ENCODE measurements at regions not wholly inside any gene's neighbourhood (a gene's known extent, or its start where the extent isn't known, plus 50 kb on each side); places are given as distances from the start of the nearest gene placed in this dataset.
"Not testable (repeated sequence)": the region's sequence is repeated elsewhere in the genome, so short reads cannot be mapped to it uniquely, and the experiment has no call there.

- H3K4me3 ChIP-seq (ENCODE audit: low read length): no peak overlapping the region
- no peak for DNase-seq (ENCODE audit: low read depth, low spot score)
These were observed 105.7 kb upstream of the GATA6 start for GRCh38 chr18:22063672-22064071.

- DNase-seq (ENCODE audit: low read depth, low spot score): no peak
- no peak overlapping the region for H3K4me3 ChIP-seq (ENCODE audit: low read length)
These were observed 104.8 kb upstream of the GATA6 start for GRCh38 chr18:22064581-22064980.

- no peak overlapping the region for H3K4me3 ChIP-seq (ENCODE audit: low read length)
- no peak for DNase-seq (ENCODE audit: low read depth, low spot score)
These were observed 104.1 kb upstream of the GATA6 start for GRCh38 chr18:22065311-22065710.

GRCh38 chr18:22066083-22066485 is 103.3 kb upstream of the GATA6 start:
- no peak for DNase-seq (ENCODE audit: low read depth, low spot score)
- no peak overlapping the region for H3K4me3 ChIP-seq (ENCODE audit: low read length)

GRCh38 chr18:22067109-22067508 is 102.3 kb upstream of the GATA6 start:
- no peak for DNase-seq (ENCODE audit: low read depth, low spot score)

GRCh38 chr18:22067682-22068081 is 101.7 kb upstream of the GATA6 start:
- no peak overlapping the region for H3K4me3 ChIP-seq (ENCODE audit: low read length)
- DNase-seq (ENCODE audit: low read depth, low spot score): no peak

More at GRCh38 chr18:22067109-22067508, 102.3 kb upstream of the GATA6 start:
- no peak overlapping the region for H3K4me3 ChIP-seq (ENCODE audit: low read length)

GRCh38 chr18:22068784-22069183 is 100.6 kb upstream of the GATA6 start:
- DNase-seq (ENCODE audit: low read depth, low spot score); H3K4me3 ChIP-seq (ENCODE audit: low read length): not testable (repeated sequence)

- no peak for DNase-seq (ENCODE audit: low read depth, low spot score)
- H3K4me3 ChIP-seq (ENCODE audit: low read length): no peak overlapping the region
These were observed 99.5 kb upstream of the GATA6 start for GRCh38 chr18:22069916-22070315.

- no peak overlapping the region for H3K4me3 ChIP-seq (ENCODE audit: low read length)
- no peak for DNase-seq (ENCODE audit: low read depth, low spot score)
These were observed 96.0 kb upstream of the GATA6 start for GRCh38 chr18:22073411-22073810.

- no peak overlapping the region for H3K4me3 ChIP-seq (ENCODE audit: low read length)
- peak; percentile 18 for DNase-seq (ENCODE audit: low read depth, low spot score)
These were observed 94.9 kb upstream of the GATA6 start for GRCh38 chr18:22074282-22075070.

- no peak overlapping the region for H3K4me3 ChIP-seq (ENCODE audit: low read length)
- no peak for DNase-seq (ENCODE audit: low read depth, low spot score)
These were observed 89.4 kb upstream of the GATA6 start for GRCh38 chr18:22080035-22080434.

GRCh38 chr18:22082408-22082807 is 87.0 kb upstream of the GATA6 start:
- no peak overlapping the region for H3K4me3 ChIP-seq (ENCODE audit: low read length)
- no peak for DNase-seq (ENCODE audit: low read depth, low spot score)

GRCh38 chr18:22084547-22084946 is 84.8 kb upstream of the GATA6 start:
- DNase-seq (ENCODE audit: low read depth, low spot score): no peak
- no peak overlapping the region for H3K4me3 ChIP-seq (ENCODE audit: low read length)

- no peak for DNase-seq (ENCODE audit: low read depth, low spot score)
These were observed 82.4 kb upstream of the GATA6 start for GRCh38 chr18:22086973-22087372.

GRCh38 chr18:22088029-22088428 is 81.4 kb upstream of the GATA6 start:
- no peak for DNase-seq (ENCODE audit: low read depth, low spot score)
- H3K4me3 ChIP-seq (ENCODE audit: low read length): no peak overlapping the region

More at GRCh38 chr18:22086973-22087372, 82.4 kb upstream of the GATA6 start:
- H3K4me3 ChIP-seq (ENCODE audit: low read length): no peak overlapping the region

- no peak for DNase-seq (ENCODE audit: low read depth, low spot score)
- H3K4me3 ChIP-seq (ENCODE audit: low read length): no peak overlapping the region
These were observed 80.3 kb upstream of the GATA6 start for GRCh38 chr18:22088996-22089640.

GRCh38 chr18:22091341-22091740 is 78.0 kb upstream of the GATA6 start:
- no peak overlapping the region for H3K4me3 ChIP-seq (ENCODE audit: low read length)
- no peak for DNase-seq (ENCODE audit: low read depth, low spot score)

- H3K4me3 ChIP-seq (ENCODE audit: low read length): no peak overlapping the region
- DNase-seq (ENCODE audit: low read depth, low spot score): no peak
These were observed 75.5 kb upstream of the GATA6 start for GRCh38 chr18:22093731-22094357.

- no peak for DNase-seq (ENCODE audit: low read depth, low spot score)
- no peak overlapping the region for H3K4me3 ChIP-seq (ENCODE audit: low read length)
These were observed 75.0 kb upstream of the GATA6 start for GRCh38 chr18:22094358-22094734.

GRCh38 chr18:22098563-22098989 is 70.8 kb upstream of the GATA6 start:
- DNase-seq (ENCODE audit: low read depth, low spot score): no peak
- H3K4me3 ChIP-seq (ENCODE audit: low read length): no peak overlapping the region
